ENCODE measurements at regions not wholly inside any gene's neighbourhood (a gene's known extent, or its start where the extent isn't known, plus 50 kb on each side); places are given as distances from the start of the nearest gene placed in this dataset.
"Not testable (repeated sequence)": the region's sequence is repeated elsewhere in the genome, so short reads cannot be mapped to it uniquely, and the experiment has no call there.

DNA sequence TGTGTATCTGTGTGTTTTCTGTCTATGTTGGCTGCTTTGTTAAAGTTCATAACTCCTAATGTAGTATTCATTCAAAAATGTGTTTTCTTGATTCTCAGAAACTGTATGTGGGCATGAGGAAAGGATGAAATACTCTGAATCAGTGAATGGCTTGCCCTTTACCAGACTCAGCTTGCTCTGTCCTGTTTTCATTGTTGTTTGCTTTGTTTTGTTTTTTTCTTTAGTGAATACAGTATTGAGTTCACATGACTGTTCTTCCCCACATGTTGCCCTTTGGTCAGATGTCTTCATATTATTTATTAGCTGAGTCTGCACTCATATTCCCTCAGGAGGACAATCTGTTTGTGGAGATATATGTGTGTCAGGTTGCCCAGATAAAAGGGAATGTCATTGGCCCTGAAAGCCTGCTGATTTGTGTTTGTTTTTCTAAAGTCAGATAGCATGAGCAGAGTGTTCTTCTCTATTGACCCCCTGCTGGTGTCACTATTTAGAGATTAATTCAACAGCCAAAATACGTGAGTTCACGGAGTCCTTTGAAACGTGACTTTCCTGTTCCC, 1184.4 kb downstream of the RPA4 start:
- no peak for DNase-seq

GRCh38 chrX:98071331-98071730, 1187.6 kb downstream of the RPA4 start:
- DNase-seq, result no peak

DNA sequence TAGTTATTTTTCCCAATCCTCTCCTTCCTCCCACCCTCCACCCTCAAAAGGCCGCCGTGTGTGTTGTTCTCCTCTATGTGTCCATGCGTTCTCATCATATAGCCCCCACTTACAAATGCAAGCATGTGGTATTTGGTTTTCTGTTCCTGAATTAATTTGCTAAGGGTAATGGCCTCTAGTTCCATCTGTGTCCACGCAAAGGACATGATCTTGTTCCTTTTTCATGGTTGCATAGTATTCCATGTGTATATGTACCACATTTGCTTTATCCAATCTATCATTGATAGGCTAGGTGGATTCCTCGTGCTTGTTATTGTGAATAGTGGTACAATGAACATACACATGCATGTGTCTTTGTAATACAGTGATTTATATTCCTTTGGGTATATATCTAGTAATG, 1193.7 kb downstream of the RPA4 start:
- no peak for DNase-seq

GRCh38 chrX:98111684-98112083, 1228.0 kb downstream of the RPA4 start:
- DNase-seq, result no peak

DNA sequence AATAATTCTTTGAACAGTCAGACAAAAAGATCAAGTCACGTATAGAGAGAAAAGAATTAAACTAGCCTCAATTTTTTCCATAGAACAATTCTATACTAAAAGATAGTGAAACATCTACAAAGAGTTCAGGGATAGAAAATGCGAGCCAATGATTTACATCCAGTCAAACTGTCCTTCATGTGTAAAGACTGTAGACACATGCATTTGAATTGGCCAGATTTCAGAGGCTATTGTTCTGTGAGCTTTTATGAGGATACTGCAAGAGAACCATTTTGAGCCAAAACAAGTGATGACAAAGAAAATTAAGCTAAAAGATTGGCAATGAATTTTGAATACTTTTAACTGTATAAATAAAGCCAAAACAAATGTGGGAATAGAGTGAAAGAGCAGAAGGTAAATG, 1230.3 kb downstream of the RPA4 start:
- DNase-seq, result no peak

GRCh38 chrX:98141466-98141865, 1257.8 kb downstream of the RPA4 start:
- DNase-seq, result no peak

DNA sequence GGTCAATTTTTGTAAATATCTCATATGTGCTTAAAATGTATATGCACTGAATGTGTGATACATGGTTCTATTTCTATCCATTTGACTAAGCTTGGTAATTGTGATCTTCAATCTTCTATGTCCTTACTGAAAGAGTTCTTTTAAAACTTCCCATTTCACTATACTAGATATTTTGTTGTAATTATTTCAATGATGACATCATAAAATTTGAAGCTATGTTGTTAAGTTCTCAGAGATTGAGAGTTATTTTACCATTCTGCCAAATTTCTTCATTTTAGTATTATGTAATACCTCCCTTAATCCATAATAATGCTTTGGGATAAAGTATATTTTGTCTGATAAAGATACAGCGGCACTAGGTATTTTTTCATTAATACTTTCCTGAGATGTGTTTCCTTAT, 1307.3 kb downstream of the RPA4 start:
- no peak for DNase-seq

- DNase-seq, result no peak
Measured at GRCh38 chrX:98194036-98194435, 1310.3 kb downstream of the RPA4 start.

DNA sequence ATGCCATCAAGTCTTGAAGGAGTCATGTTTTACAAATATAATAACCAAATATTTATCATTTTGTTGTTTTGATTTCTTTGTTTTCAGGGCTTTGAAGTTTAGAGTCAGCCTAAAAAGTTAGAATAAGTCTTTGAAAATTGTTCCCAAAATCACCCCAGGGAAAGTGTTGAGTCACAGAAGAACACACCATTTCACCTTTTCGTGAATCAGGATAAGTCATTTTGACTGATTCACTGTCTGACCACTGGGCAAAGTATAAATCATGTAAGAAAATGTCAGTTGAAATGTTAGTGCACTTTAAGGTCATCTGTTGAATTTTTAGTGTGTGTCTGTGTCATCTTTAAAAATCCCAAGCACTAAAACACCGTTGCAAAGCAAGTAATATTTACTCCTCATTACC, 1320.1 kb downstream of the RPA4 start:
- DNase-seq, result no peak

- no peak for DNase-seq
Measured at GRCh38 chrX:98207947-98208346, 1324.2 kb downstream of the RPA4 start.

GRCh38 chrX:98231003-98231402, 1347.3 kb downstream of the RPA4 start:
- DNase-seq, result no peak

DNA sequence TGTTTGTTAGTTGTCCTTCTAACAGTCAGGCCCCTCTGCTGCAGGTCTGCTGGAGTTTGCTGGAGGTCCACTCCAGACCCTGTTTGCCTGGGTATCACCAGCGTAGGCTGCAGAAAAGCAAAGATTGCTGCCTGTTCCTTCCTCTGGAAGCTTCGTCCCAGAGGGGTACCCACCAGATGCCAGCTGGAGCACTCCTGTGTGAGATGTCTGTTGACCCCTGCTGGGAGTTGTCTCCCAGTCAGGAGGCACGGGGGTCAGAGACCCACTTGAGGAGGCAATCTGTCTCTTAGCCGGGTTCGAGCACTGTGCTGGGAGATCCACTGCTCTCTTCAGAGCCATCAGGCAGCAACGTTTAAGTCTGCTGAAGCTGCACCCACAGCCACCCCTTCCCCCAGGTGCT, 1356.4 kb downstream of the RPA4 start:
- DNase-seq, result not testable (repeated sequence)

- no peak for DNase-seq
Measured at GRCh38 chrX:98263135-98263534, 1379.4 kb downstream of the RPA4 start.

- DNase-seq, result no peak
Measured at GRCh38 chrX:98289726-98290125, 1406.0 kb downstream of the RPA4 start.

DNA sequence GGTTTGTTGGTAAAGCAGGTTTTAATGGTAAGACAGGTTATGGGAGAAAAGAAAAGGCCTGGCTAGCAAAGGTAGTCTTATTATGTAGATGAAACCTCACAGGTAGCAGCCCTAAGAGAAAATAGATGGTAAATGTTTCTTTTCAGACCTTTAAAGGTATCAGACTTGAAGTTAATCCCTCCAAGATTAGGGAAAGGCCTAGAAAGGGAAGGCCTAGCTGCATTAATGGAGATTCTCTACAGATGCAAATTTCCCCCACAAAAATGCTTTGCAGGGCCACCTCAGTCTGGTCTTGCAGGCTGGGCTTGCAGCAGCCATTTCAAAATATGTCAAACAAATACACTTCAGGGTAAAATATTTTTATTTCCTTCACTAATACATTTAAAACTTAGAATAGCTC, 1410.6 kb downstream of the RPA4 start:
- DNase-seq, result no peak

DNA sequence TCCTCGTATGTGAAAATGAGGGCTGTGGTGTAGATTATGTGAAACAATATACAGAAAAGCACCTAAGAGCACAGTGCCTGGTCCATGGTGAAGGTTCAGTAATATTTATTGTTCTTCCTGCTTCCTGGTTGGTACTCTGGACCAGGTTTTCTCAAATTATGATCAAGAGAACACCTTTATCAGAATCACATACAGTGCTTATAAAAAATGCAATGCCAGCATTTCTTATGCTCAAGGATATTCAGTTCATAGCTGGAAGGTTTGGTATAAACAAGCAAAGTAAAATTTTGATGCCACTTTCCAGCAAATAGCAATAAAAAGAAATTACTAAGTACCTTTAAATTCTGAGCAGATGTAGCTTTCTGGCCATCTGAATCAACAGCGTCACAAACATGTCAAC, 1412.4 kb downstream of the RPA4 start:
- DNase-seq, result no peak

DNA sequence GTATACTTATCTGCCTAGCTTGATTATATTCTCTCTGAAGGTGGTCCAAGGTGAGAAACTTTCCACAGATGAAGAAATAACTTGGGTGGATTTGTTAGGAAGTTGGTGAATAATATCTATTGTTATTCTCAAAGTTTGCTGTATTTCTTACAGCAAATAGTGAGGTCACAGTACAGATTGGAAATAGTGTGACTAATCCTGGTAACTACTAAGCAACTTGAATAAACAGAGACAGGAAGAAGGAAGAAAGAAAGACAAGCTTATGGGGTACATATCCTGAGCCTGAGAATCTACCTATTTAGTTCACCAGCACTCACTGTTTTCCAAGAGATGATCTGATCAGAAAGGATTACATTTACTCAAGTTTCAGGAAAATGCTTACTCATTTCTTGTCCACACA, 1416.1 kb downstream of the RPA4 start:
- DNase-seq, result no peak

DNA sequence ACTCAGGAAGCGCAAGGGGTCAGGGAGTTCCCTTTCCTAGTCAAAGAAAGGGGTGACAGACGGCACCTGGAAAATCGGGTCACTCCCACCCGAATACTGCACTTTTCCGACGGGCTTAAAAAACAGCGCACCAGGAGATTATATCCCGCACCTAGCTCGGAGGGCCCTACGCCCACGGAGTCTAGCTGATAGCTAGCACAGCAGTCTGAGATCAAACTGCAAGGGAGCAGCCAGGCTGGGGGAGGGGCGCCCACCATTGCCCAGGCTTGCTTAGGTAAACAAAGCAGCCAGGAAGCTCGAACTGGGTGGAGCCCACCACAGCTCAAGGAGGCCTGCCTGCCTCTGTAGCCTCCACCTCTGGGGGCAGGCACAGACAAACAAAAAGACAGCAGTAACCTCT, 1416.8 kb downstream of the RPA4 start:
- DNase-seq, result not testable (repeated sequence)

- DNase-seq, result no peak
Measured at GRCh38 chrX:98331407-98331806, 1447.7 kb downstream of the RPA4 start.

GRCh38 chrX:98338544-98338943, 1454.8 kb downstream of the RPA4 start:
- DNase-seq, result no peak

- no peak for DNase-seq
Measured at GRCh38 chrX:98350940-98351339, 1467.2 kb downstream of the RPA4 start.

DNA sequence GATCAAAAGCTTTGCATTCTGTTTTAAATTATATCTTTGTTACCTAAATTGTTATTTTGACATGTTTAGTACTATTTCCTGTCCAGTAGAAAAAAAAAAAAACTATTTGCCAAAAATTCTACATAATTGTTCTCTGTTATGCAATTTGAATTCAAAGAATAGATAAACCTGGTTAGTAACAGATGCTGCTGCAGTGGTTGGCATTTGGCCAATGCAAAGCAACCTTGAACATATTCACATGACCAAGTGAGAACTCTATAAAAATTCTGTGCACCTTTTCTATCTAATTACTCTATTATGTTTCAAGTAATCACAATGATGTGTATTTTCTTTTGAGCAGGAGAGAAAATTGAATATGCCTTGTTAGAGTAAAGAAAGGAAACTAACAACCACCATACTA, 1473.4 kb downstream of the RPA4 start:
- DNase-seq, result no peak

GRCh38 chrX:98362630-98363029, 1478.9 kb downstream of the RPA4 start:
- no peak for DNase-seq

DNA sequence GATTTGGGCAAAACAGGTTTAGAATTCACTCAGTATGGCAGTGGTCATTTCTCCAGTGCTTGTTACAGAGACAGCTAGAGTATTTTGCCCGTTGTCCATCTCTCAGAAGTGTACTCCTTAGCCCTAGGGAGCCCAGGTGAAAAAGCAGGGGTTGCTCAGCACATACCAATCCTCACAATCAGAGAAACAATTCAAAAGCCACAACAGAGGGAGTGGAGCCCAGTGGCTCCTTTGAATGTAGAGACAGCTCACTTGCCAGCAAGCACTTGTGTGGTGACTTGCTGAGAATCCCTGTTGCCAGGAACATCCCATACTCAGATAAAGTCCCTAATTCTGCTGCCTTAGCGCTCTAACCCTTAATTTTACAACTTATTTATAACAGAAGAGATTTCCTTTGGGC, 1488.3 kb downstream of the RPA4 start:
- DNase-seq, result no peak

- DNase-seq, result no peak
Measured at GRCh38 chrX:98379134-98379533, 1495.4 kb downstream of the RPA4 start.

GRCh38 chrX:98380106-98380505, 1496.4 kb downstream of the RPA4 start:
- DNase-seq, result no peak

Data from right forelimb (tissue), 1 donor.